Colonic mucosa (tissue), 4 donors: ENCODE measurements at regions not wholly inside any gene's neighbourhood (a gene's known extent, or its start where the extent isn't known, plus 50 kb on each side); places are given as distances from the start of the nearest gene placed in this dataset.

Experiments used
- DNase-seq: peaks from one replicate; pipeline ENCODE4 v3.0.0-alpha.2; 2020
- H3K27ac ChIP-seq: fragments of 200-600 bp; one replicate; pipeline ENCODE4 v1.8.0; 2021
- H3K27me3 ChIP-seq: fragments of 200-600 bp; one replicate; pipeline ENCODE4 v1.8.0; 2021
- H3K36me3 ChIP-seq: fragments of 200-600 bp; one replicate; pipeline ENCODE4 v1.8.0; 2021
- H3K4me1 ChIP-seq: fragments of 200-600 bp; one replicate; pipeline ENCODE4 v1.8.0; 2021; ENCODE audit warnings: mild to moderate bottlenecking
- H3K4me3 ChIP-seq: fragments of 200-600 bp; one replicate; pipeline ENCODE4 v1.8.0; 2021
- H3K9ac ChIP-seq, 2 donors: one replicate each; pipeline ENCODE4 v1.7.0; 2013; ENCODE audit warnings: control low read depth in 2 of 2, low read depth in 2 of 2, low read length in 2 of 2
- H3K9me3 ChIP-seq: fragments of 200-600 bp; one replicate; pipeline ENCODE4 v1.8.0; 2021
- CTCF ChIP-seq: fragments of 200-600 bp; IDR thresholded peaks from one replicate; pipeline ENCODE4 v1.8.0; 2022; ENCODE audit warnings: antibody characterized with exemption, mild to moderate bottlenecking
- intact Hi-C: fragments of 100-400 bp; cut with DNase I; formaldehyde crosslinking; loops from one replicate; pipeline ENCODE4 v1.14.1; 2022
- donor health status: healthy.
- donor health status: DM: no; HTN: no; CAD: no.
- donor health status: DM: no; HTN: no; CAD: no.

GRCh38 chr17:77359236-77359635 lies 218.5 kb downstream of the SEC14L1 start:
- no peaks in the 10 kb centered on the region for H3K36me3 ChIP-seq
- peak; percentile 13 for DNase-seq
- no peak overlapping the region for H3K27ac ChIP-seq
- H3K9me3 ChIP-seq: no peaks in the 10 kb centered on the region
- intact Hi-C loops: no loop called here
- no peaks in the 10 kb centered on the region for H3K27me3 ChIP-seq
- no peak overlapping the region for H3K9ac ChIP-seq
- no peaks in the 10 kb centered on the region for H3K4me1 ChIP-seq
- H3K4me3 ChIP-seq: no peak overlapping the region
- no peak for TF ChIP-seq CTCF

- TF ChIP-seq CTCF: no peak
- no peaks in the 10 kb centered on the region for H3K36me3 ChIP-seq
- H3K4me1 ChIP-seq: peaks cover 10% of the 10 kb centered on the region
- H3K9ac ChIP-seq: no peak overlapping the region
- H3K27me3 ChIP-seq: no peaks in the 10 kb centered on the region
- H3K9me3 ChIP-seq: no peaks in the 10 kb centered on the region
- intact Hi-C loops: no loop called here
- no peak for DNase-seq
- H3K4me3 ChIP-seq: no peak overlapping the region
- no peak overlapping the region for H3K27ac ChIP-seq
Measured at GRCh38 chr17:77361986-77362620, 221.3 kb downstream of the SEC14L1 start.

GRCh38 chr17:77363821-77364361 lies 223.1 kb downstream of the SEC14L1 start:
- Histone ChIP-seq H3K36me3 (no peaks in the 10 kb centered on the region), H3K27ac (no peak overlapping the region), H3K27me3 (no peaks in the 10 kb centered on the region), H3K9me3 (no peaks in the 10 kb centered on the region), H3K4me1 (peaks cover 12% of the 10 kb centered on the region), H3K9ac (no peak overlapping the region), H3K4me3 (no peak overlapping the region)
- no peak for DNase-seq
- TF ChIP-seq CTCF: no peak
- intact Hi-C loops: no loop called here

GRCh38 chr17:77364381-77364911 lies 223.7 kb downstream of the SEC14L1 start:
- Histone ChIP-seq H3K27me3 (no peaks in the 10 kb centered on the region), H3K9me3 (no peaks in the 10 kb centered on the region), H3K4me3 (no peak overlapping the region), H3K36me3 (no peaks in the 10 kb centered on the region), H3K4me1 (peaks cover 12% of the 10 kb centered on the region), H3K27ac (no peak overlapping the region), H3K9ac (no peak overlapping the region)
- no peak for TF ChIP-seq CTCF
- intact Hi-C loops: no loop called here
- no peak for DNase-seq

- Histone ChIP-seq H3K36me3 (no peaks in the 10 kb centered on the region), H3K27me3 (no peaks in the 10 kb centered on the region), H3K9ac (peak overlapping the region in 1 of 2 donors; percentile 59), H3K4me3 (no peak overlapping the region), H3K4me1 (peaks cover 12% of the 10 kb centered on the region), H3K27ac (peak overlapping the region; percentile 32), H3K9me3 (no peaks in the 10 kb centered on the region)
- intact Hi-C loops: no loop called here
- no peak for TF ChIP-seq CTCF
- no peak for DNase-seq
Measured at GRCh38 chr17:77364941-77365583, 224.3 kb downstream of the SEC14L1 start.
